Astrocyte (in vitro differentiated cells and primary cell): ENCODE measurements at regions not wholly inside any gene's neighbourhood (a gene's known extent, or its start where the extent isn't known, plus 50 kb on each side); places are given as distances from the start of the nearest gene placed in this dataset.

ENCODE experiments used
- CTCF ChIP-seq: IDR thresholded peaks from 2 replicates; pipeline ENCODE4 v1.5.1; 2011; ENCODE audit warnings: low read depth, mild to moderate bottlenecking, inconsistent platforms, low read length, moderate library complexity; ENCODE audit not compliant: insufficient read depth
- EZH2 ChIP-seq: IDR thresholded peaks from 2 replicates; pipeline ENCODE4 v1.6.1; 2012; ENCODE audit warnings: mild to moderate bottlenecking, low read length, inconsistent platforms; ENCODE audit not compliant: insufficient read depth

GRCh38 chr16:5447734-5448133 lies 350.1 kb upstream of the EEF2KMT start:
- no peak for TF ChIP-seq CTCF
- TF ChIP-seq EZH2: no peak
